Vagina (tissue), 2 donors: ENCODE measurements at regions not wholly inside any gene's neighbourhood (a gene's known extent, or its start where the extent isn't known, plus 50 kb on each side); places are given as distances from the start of the nearest gene placed in this dataset.
"Not testable (repeated sequence)": the region's sequence is repeated elsewhere in the genome, so short reads cannot be mapped to it uniquely, and the experiment has no call there.

Experiments
- DNase-seq, 2 donors: peaks; one replicate each; pipeline ENCODE4 v3.0.0-alpha.2; 2017; ENCODE audit errors: extremely low spot score in 2 of 2
- H3K27ac ChIP-seq: fragments of 200-600 bp; sonication (generic); one replicate; pipeline ENCODE4 v1.5.1; 2019
- H3K27me3 ChIP-seq: fragments of 200-600 bp; sonication (generic); one replicate; pipeline ENCODE4 v1.5.1; 2019
- H3K36me3 ChIP-seq, 2 donors: fragments of 200-600 bp; sonication (generic); one replicate each; pipeline ENCODE4 v1.5.1; 2017 to 2019
- H3K4me1 ChIP-seq: fragments of 200-600 bp; sonication (generic); one replicate; pipeline ENCODE4 v1.5.1; 2019
- H3K4me3 ChIP-seq, 2 donors: fragments of 200-600 bp; sonication (generic); 1 replicate in 1 of 2; 2 replicates in 1 of 2; pipeline ENCODE4 v1.5.1; 2016 to 2019
- H3K9me3 ChIP-seq: fragments of 200-600 bp; sonication (generic); one replicate; pipeline ENCODE4 v1.5.1; 2019
- POLR2A ChIP-seq, 2 donors: fragments of 450-650 bp; IDR thresholded peaks; one replicate each; pipeline ENCODE4 v1.6.1; 2017; ENCODE audit warnings: antibody characterized with exemption in 2 of 2, mild to moderate bottlenecking in 2 of 2, moderate library complexity in 2 of 2
- POLR2AphosphoS5 ChIP-seq, 2 donors: sonication (generic); formaldehyde crosslinking; IDR thresholded peaks; one replicate each; pipeline ENCODE4 v1.9.0; 2017; ENCODE audit warnings: antibody characterized with exemption in 2 of 2, mild to moderate bottlenecking in 2 of 2, low read depth in 1 of 2; ENCODE audit not compliant: insufficient read depth in 1 of 2
- intact Hi-C: fragments of 100-400 bp; cut with DNase I; formaldehyde crosslinking; loops from one replicate; pipeline ENCODE4 v1.15.1; 2023
- TF ChIP-seq, protein P1 (sequence below), 3 experiments: fragments of 450-650 bp in 2 of 3; fragments of 200-600 bp in 1 of 3; sonication (generic) in 1 of 3; IDR thresholded peaks; one replicate each; pipeline ENCODE4 v1.5.1; 2017 to 2019; ENCODE audit warnings: antibody characterized with exemption in 3 of 3, mild to moderate bottlenecking in 2 of 3, moderate library complexity in 2 of 3

- TF ChIP-seq, protein P1, sequence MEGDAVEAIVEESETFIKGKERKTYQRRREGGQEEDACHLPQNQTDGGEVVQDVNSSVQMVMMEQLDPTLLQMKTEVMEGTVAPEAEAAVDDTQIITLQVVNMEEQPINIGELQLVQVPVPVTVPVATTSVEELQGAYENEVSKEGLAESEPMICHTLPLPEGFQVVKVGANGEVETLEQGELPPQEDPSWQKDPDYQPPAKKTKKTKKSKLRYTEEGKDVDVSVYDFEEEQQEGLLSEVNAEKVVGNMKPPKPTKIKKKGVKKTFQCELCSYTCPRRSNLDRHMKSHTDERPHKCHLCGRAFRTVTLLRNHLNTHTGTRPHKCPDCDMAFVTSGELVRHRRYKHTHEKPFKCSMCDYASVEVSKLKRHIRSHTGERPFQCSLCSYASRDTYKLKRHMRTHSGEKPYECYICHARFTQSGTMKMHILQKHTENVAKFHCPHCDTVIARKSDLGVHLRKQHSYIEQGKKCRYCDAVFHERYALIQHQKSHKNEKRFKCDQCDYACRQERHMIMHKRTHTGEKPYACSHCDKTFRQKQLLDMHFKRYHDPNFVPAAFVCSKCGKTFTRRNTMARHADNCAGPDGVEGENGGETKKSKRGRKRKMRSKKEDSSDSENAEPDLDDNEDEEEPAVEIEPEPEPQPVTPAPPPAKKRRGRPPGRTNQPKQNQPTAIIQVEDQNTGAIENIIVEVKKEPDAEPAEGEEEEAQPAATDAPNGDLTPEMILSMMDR (IDR thresholded peaks at IDR 0.05), result no peak
- TF ChIP-seq POLR2A (IDR thresholded peaks at IDR 0.05), result no peak
- TF ChIP-seq POLR2AphosphoS5 (IDR thresholded peaks at IDR 0.05; ENCODE audit: insufficient read depth in 1 of 2, low read depth in 1 of 2), result no peak
- no peak for DNase-seq
- no peaks in the 10 kb centered on the region for H3K27me3 ChIP-seq
- H3K9me3 ChIP-seq, result no peaks in the 10 kb centered on the region
- no peaks in the 10 kb centered on the region for H3K36me3 ChIP-seq
- no peak overlapping the region for H3K4me3 ChIP-seq
- intact Hi-C loops, result no loop called here
- H3K27ac ChIP-seq, result no peak overlapping the region
- no peaks in the 10 kb centered on the region for H3K4me1 ChIP-seq
Measured at GRCh38 chr3:16011376-16011775, 163.1 kb upstream of the GALNT15 start.

GRCh38 chr3:16012086-16012485, 162.4 kb upstream of the GALNT15 start:
- no peak for TF ChIP-seq POLR2AphosphoS5 (IDR thresholded peaks at IDR 0.05; ENCODE audit: insufficient read depth in 1 of 2, low read depth in 1 of 2)
- no peak for TF ChIP-seq POLR2A (IDR thresholded peaks at IDR 0.05)
- TF ChIP-seq, protein P1 (IDR thresholded peaks at IDR 0.05), result no peak
- no peaks in the 10 kb centered on the region for H3K36me3 ChIP-seq

GRCh38 chr3:16013568-16013967, 160.9 kb upstream of the GALNT15 start:
- H3K4me1 ChIP-seq, result no peaks in the 10 kb centered on the region
- DNase-seq, result no peak
- H3K4me3 ChIP-seq, result no peak overlapping the region
- TF ChIP-seq POLR2AphosphoS5 (IDR thresholded peaks at IDR 0.05; ENCODE audit: insufficient read depth in 1 of 2, low read depth in 1 of 2), result no peak
- TF ChIP-seq, protein P1 (IDR thresholded peaks at IDR 0.05), result no peak
- no peaks in the 10 kb centered on the region for H3K27me3 ChIP-seq
- H3K27ac ChIP-seq, result no peak overlapping the region
- no peaks in the 10 kb centered on the region for H3K9me3 ChIP-seq
- intact Hi-C loops, result no loop called here
- H3K36me3 ChIP-seq, result no peaks in the 10 kb centered on the region

More at GRCh38 chr3:16012086-16012485, 162.4 kb upstream of the GALNT15 start:
- Histone ChIP-seq H3K27ac (no peak overlapping the region), H3K4me1 (no peaks in the 10 kb centered on the region), H3K4me3 (no peak overlapping the region), H3K27me3 (no peaks in the 10 kb centered on the region), H3K9me3 (no peaks in the 10 kb centered on the region)
- DNase-seq, result no peak
- intact Hi-C loops, result no loop called here

- H3K36me3 ChIP-seq, H3K9me3 ChIP-seq, intact Hi-C loops, H3K27me3 ChIP-seq, H3K27ac ChIP-seq, H3K4me1 ChIP-seq, H3K4me3 ChIP-seq, DNase-seq: not testable (repeated sequence)
Measured at GRCh38 chr3:16021801-16022200, 152.7 kb upstream of the GALNT15 start.

DNA sequence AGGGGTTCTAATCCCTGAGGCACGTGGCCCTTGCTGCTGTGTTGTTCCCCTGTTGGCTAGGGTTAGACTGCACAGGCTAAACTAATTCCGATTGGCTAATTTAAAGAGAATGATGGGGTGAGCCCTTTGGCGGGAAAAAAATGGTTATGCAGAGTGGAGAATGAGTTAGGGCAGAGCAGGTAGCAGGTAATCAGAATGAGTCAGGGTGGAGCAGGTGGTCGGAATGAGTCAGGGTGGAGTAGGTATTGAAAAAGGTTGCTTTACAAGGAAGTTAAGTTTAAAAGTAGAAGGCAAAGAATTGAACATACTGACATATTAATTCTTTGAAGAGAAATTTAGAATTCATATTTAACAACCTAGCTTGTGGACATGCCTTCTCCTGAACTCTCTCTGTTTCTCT, 150.6 kb upstream of the GALNT15 start:
- H3K4me1 ChIP-seq, DNase-seq, H3K27ac ChIP-seq, H3K9me3 ChIP-seq, H3K36me3 ChIP-seq, intact Hi-C loops, H3K27me3 ChIP-seq, H3K4me3 ChIP-seq: not testable (repeated sequence)

DNA sequence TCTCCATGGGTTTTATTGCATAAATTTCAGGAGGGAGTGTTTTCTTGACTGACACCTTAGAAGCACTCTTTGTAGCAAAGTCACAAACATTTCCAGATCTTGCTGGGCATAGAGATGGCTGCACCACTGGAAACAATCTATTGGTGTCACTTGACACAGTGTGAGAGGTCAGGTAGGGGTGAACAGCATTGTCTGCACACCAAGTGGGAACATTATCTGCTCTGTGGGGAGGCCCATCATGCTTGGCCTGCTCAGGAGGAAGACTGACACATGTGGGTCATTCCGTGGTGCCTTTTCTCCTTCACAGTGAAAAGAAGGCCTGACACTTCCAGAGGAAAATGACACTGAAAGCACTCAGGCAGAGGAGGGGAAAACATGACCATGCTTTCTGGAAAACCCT, 149.9 kb upstream of the GALNT15 start:
- intact Hi-C loops, result no loop called here
- H3K4me1 ChIP-seq, result no peaks in the 10 kb centered on the region
- TF ChIP-seq POLR2AphosphoS5 (IDR thresholded peaks at IDR 0.05; ENCODE audit: insufficient read depth in 1 of 2, low read depth in 1 of 2) (no peak), POLR2A (IDR thresholded peaks at IDR 0.05) (no peak)
- TF ChIP-seq, protein P1 (IDR thresholded peaks at IDR 0.05), result no peak
- no peak overlapping the region for H3K4me3 ChIP-seq
- no peak overlapping the region for H3K27ac ChIP-seq
- no peaks in the 10 kb centered on the region for H3K27me3 ChIP-seq
- H3K36me3 ChIP-seq, result no peaks in the 10 kb centered on the region
- DNase-seq, result no peak
- H3K9me3 ChIP-seq, result no peaks in the 10 kb centered on the region
